Hypothalamus (tissue), 51 donors: ENCODE measurements at regions not wholly inside any gene's neighbourhood (a gene's known extent, or its start where the extent isn't known, plus 50 kb on each side); places are given as distances from the start of the nearest gene placed in this dataset.
A peak's percentile ranks its signal among the peaks of the same experiment; 100 is the strongest.

ENCODE experiments used
- DNase-seq, 51 donors: peaks; one replicate each; lab custom pipeline; 2025; lab: John Stamatoyannopoulos, UW

GRCh38 chr14:46306267-46306666, 345.3 kb downstream of the RPL10L start:
- DNase-seq = no peak

- DNase-seq = no peak
These were observed 350.8 kb downstream of the RPL10L start for GRCh38 chr14:46300765-46301164.

GRCh38 chr14:46290706-46291105, 360.9 kb downstream of the RPL10L start:
- DNase-seq = no peak

GRCh38 chr14:46279776-46280175, 371.8 kb downstream of the RPL10L start:
- DNase-seq = no peak

GRCh38 chr14:46279327-46279726, 372.3 kb downstream of the RPL10L start:
- DNase-seq = no peak

GRCh38 chr14:46259536-46259935, 392.0 kb downstream of the RPL10L start:
- no peak for DNase-seq

- DNase-seq = no peak
These were observed 395.2 kb downstream of the RPL10L start for GRCh38 chr14:46256381-46256780.

- peak in 1 of 51 donors; percentile 0 for DNase-seq
These were observed 401.4 kb downstream of the RPL10L start for GRCh38 chr14:46250113-46250703.

- no peak for DNase-seq
These were observed 403.5 kb downstream of the RPL10L start for GRCh38 chr14:46248001-46248630.

GRCh38 chr14:46245276-46245675, 406.3 kb downstream of the RPL10L start:
- no peak for DNase-seq

- DNase-seq = no peak
These were observed 417.8 kb downstream of the RPL10L start for GRCh38 chr14:46233786-46234185.

- no peak for DNase-seq
These were observed 421.0 kb downstream of the RPL10L start for GRCh38 chr14:46230540-46230939.

GRCh38 chr14:46215801-46216200, 435.8 kb downstream of the RPL10L start:
- no peak for DNase-seq

- peak in 1 of 51 donors; percentile 9 for DNase-seq
These were observed 452.9 kb downstream of the RPL10L start for GRCh38 chr14:46198676-46199075.

GRCh38 chr14:46197856-46198255, 453.7 kb downstream of the RPL10L start:
- no peak for DNase-seq
